ENCODE measurements at regions not wholly inside any gene's neighbourhood (a gene's known extent, or its start where the extent isn't known, plus 50 kb on each side); places are given as distances from the start of the nearest gene placed in this dataset.

- ATAC-seq (ENCODE audit: low FRiP score) (peak; percentile 56), DNase-seq (ENCODE audit: low spot score) (no peak)
- TF ChIP-seq CTCF (IDR thresholded peaks at IDR 0.05) = no peak
Measured at GRCh38 chr10:84076540-84077195, 62.6 kb upstream of the GHITM start.

GRCh38 chr10:84077768-84078167 lies 61.5 kb upstream of the GHITM start:
- TF ChIP-seq CTCF (IDR thresholded peaks at IDR 0.05) = no peak
- DNase-seq (ENCODE audit: low spot score) (no peak), ATAC-seq (ENCODE audit: low FRiP score) (no peak)

DNA sequence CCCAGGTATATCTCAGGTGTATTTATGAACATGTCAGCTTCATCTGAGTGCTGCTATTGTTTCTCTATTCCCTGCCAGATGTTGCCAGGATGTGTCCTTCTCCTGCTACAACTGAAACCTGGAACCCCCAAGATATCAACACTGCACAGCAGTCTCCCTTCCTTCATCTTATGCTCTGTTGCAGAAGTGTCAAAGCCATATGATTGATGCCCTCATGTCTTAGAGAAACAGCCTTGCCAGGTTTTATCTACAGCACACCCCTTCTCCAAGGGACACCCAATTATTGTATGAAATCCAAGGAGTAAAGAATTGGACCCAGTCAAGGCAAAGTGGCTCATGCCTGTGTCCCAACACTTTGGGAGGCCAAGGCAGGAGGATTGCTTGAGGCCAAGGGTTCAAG lies 60.5 kb upstream of the GHITM start:
- DNase-seq (ENCODE audit: low spot score) (no peak), ATAC-seq (ENCODE audit: low FRiP score) (no peak)
- TF ChIP-seq CTCF (IDR thresholded peaks at IDR 0.05) = no peak

GRCh38 chr10:84084342-84084741 lies 55.0 kb upstream of the GHITM start:
- ATAC-seq (ENCODE audit: low FRiP score) (no peak), DNase-seq (ENCODE audit: low spot score) (no peak)
- no peak for TF ChIP-seq CTCF (IDR thresholded peaks at IDR 0.05)

GRCh38 chr10:84087202-84087601 lies 52.1 kb upstream of the GHITM start:
- ATAC-seq (ENCODE audit: low FRiP score) = no peak
- DNase-seq (ENCODE audit: low spot score) = no peak
- no peak for TF ChIP-seq CTCF (IDR thresholded peaks at IDR 0.05)

- peak; percentile 48 for ATAC-seq (ENCODE audit: low FRiP score)
- DNase-seq (ENCODE audit: low spot score) = no peak
- no peak for TF ChIP-seq CTCF (IDR thresholded peaks at IDR 0.05)
Measured at GRCh38 chr10:84088626-84089025, 50.7 kb upstream of the GHITM start.

GRCh38 chr10:84089162-84089561 lies 50.1 kb upstream of the GHITM start:
- TF ChIP-seq CTCF (IDR thresholded peaks at IDR 0.05) = no peak
- ATAC-seq (ENCODE audit: low FRiP score) = no peak
- no peak for DNase-seq (ENCODE audit: low spot score)
